RWPE2 (cell line): ENCODE measurements at regions not wholly inside any gene's neighbourhood (a gene's known extent, or its start where the extent isn't known, plus 50 kb on each side); places are given as distances from the start of the nearest gene placed in this dataset.

ENCODE experiments used
- ATAC-seq: fragments of 200-7000 bp; cut with Tn5 transposase; 3 replicates; pipeline ENCODE4 v1.9.1; 2021; ENCODE audit warnings: low read depth
- DNase-seq: peaks from one replicate; pipeline ENCODE4 v3.0.0-alpha.2; 2020; ENCODE audit warnings: low spot score
- H3K27ac ChIP-seq: fragments of 450-650 bp; 2 replicates; pipeline ENCODE4 v1.5.1; 2017; ENCODE audit warnings: mild to moderate bottlenecking; ENCODE audit not compliant: poor library complexity, severe bottlenecking
- H3K27me3 ChIP-seq: fragments of 250-450 bp; sonication (Bioruptor Pico); 2 replicates; pipeline ENCODE4 v1.5.1; 2021; ENCODE audit warnings: mild to moderate bottlenecking, moderate library complexity; ENCODE audit not compliant: insufficient read depth, poor library complexity, severe bottlenecking
- H3K36me3 ChIP-seq: fragments of 250-450 bp; sonication (Bioruptor Pico); 2 replicates; pipeline ENCODE4 v1.5.1; 2020; ENCODE audit warnings: low read depth, mild to moderate bottlenecking, moderate library complexity
- H3K4me1 ChIP-seq: fragments of 250-450 bp; sonication (Bioruptor Pico); 2 replicates; pipeline ENCODE4 v1.5.1; 2021; ENCODE audit warnings: mild to moderate bottlenecking, moderate library complexity; ENCODE audit not compliant: insufficient read depth, poor library complexity, severe bottlenecking
- H3K4me3 ChIP-seq: fragments of 250-450 bp; sonication (Bioruptor Pico); 2 replicates; pipeline ENCODE4 v1.5.1; 2021; ENCODE audit warnings: mild to moderate bottlenecking, moderate library complexity; ENCODE audit not compliant: severe bottlenecking
- H3K9me3 ChIP-seq: fragments of 250-450 bp; sonication (Bioruptor Pico); 2 replicates; pipeline ENCODE4 v1.5.1; 2021; ENCODE audit warnings: mild to moderate bottlenecking, moderate library complexity; ENCODE audit not compliant: severe bottlenecking
- CTCF ChIP-seq: fragments of 450-650 bp; IDR thresholded peaks from one replicate; pipeline ENCODE4 v1.5.1; 2017; ENCODE audit warnings: mild to moderate bottlenecking, moderate library complexity; ENCODE audit not compliant: poor library complexity, severe bottlenecking

GRCh38 chr4:26084414-26084813, 170.4 kb downstream of the SMIM20 start:
- H3K27me3 ChIP-seq: no peaks in the 10 kb centered on the region
- H3K9me3 ChIP-seq: no peaks in the 10 kb centered on the region
- peaks cover 38% of the 10 kb centered on the region for H3K4me1 ChIP-seq
- H3K27ac ChIP-seq: peak overlapping the region; percentile 4
- no peak for TF ChIP-seq CTCF
- no peak overlapping the region for H3K4me3 ChIP-seq
- ATAC-seq (no peak), DNase-seq (no peak)
- H3K36me3 ChIP-seq: no peaks in the 10 kb centered on the region

GRCh38 chr4:26085551-26085950, 171.5 kb downstream of the SMIM20 start:
- DNase-seq: no peak
- Histone ChIP-seq H3K36me3 (no peaks in the 10 kb centered on the region), H3K4me3 (no peak overlapping the region), H3K27me3 (no peaks in the 10 kb centered on the region), H3K27ac (no peak overlapping the region), H3K4me1 (peaks cover 38% of the 10 kb centered on the region), H3K9me3 (peaks cover 1% of the 10 kb centered on the region)
- ATAC-seq: no peak
- TF ChIP-seq CTCF: no peak

- ATAC-seq (no peak), DNase-seq (no peak)
- peaks cover 3% of the 10 kb centered on the region for H3K9me3 ChIP-seq
- H3K4me1 ChIP-seq: peaks cover 38% of the 10 kb centered on the region
- no peak for TF ChIP-seq CTCF
- H3K27me3 ChIP-seq: no peaks in the 10 kb centered on the region
- no peaks in the 10 kb centered on the region for H3K36me3 ChIP-seq
- H3K4me3 ChIP-seq: no peak overlapping the region
- H3K27ac ChIP-seq: no peak overlapping the region
Observed at GRCh38 chr4:26086621-26087441, 172.8 kb downstream of the SMIM20 start.

GRCh38 chr4:26088433-26088928, 174.5 kb downstream of the SMIM20 start:
- H3K9me3 ChIP-seq: peaks cover 3% of the 10 kb centered on the region

More at GRCh38 chr4:26088433-26088928, 174.5 kb downstream of the SMIM20 start:
- Histone ChIP-seq H3K4me1 (peaks cover 39% of the 10 kb centered on the region), H3K27me3 (no peaks in the 10 kb centered on the region), H3K27ac (peak overlapping the region; percentile 57), H3K4me3 (no peak overlapping the region), H3K36me3 (no peaks in the 10 kb centered on the region)
- TF ChIP-seq CTCF: no peak
- no peak for DNase-seq
- ATAC-seq: peak; percentile 87
